ENCODE measurements at regions not wholly inside any gene's neighbourhood (a gene's known extent, or its start where the extent isn't known, plus 50 kb on each side); places are given as distances from the start of the nearest gene placed in this dataset.

DNA sequence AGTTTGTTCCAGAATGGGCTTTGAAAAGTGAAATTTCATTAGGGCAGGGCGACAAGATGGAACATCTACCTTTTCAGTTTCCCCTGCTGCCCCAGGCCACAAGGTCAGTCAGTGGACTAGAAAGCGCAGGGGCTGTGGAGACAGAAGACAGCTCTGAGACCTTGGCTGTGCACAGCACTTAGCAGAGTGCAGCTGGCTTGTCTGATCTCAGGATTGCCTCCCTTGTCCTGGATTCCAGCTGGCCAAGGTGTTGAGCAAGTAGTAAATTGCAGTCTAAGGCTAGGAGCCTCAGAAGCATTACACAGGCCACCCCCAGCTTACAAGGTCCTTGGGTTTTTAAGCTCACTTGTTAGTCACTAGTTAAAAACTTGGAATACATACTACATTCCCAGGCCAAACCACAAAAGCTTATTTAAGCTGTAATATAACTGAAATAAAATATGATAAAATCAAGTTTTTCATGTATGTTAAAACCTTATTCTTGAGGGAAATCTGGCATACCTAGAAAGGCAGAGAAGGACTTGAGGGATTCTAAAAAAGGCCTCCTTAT is 67.3 kb upstream of the NPY start:
- Histone ChIP-seq H3K9me3 (no peaks in the 10 kb centered on the region), H3K4me1 (no peaks in the 10 kb centered on the region), H3K27ac (no peak overlapping the region), H3K4me3 (no peak overlapping the region), H3K27me3 (no peaks in the 10 kb centered on the region), H3K36me3 (no peaks in the 10 kb centered on the region)
- TF ChIP-seq POLR2AphosphoS5 (IDR thresholded peaks at IDR 0.05) (no peak), POLR2A (IDR thresholded peaks at IDR 0.05) (no peak)
- TF ChIP-seq, protein P1, sequence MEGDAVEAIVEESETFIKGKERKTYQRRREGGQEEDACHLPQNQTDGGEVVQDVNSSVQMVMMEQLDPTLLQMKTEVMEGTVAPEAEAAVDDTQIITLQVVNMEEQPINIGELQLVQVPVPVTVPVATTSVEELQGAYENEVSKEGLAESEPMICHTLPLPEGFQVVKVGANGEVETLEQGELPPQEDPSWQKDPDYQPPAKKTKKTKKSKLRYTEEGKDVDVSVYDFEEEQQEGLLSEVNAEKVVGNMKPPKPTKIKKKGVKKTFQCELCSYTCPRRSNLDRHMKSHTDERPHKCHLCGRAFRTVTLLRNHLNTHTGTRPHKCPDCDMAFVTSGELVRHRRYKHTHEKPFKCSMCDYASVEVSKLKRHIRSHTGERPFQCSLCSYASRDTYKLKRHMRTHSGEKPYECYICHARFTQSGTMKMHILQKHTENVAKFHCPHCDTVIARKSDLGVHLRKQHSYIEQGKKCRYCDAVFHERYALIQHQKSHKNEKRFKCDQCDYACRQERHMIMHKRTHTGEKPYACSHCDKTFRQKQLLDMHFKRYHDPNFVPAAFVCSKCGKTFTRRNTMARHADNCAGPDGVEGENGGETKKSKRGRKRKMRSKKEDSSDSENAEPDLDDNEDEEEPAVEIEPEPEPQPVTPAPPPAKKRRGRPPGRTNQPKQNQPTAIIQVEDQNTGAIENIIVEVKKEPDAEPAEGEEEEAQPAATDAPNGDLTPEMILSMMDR (IDR thresholded peaks at IDR 0.05): no peak
- intact Hi-C loops (cut with DNase I; ENCODE audit: low total_unique reads): no loop called here
- DNase-seq (ENCODE audit: low spot score in 2 of 2): no peak

DNA sequence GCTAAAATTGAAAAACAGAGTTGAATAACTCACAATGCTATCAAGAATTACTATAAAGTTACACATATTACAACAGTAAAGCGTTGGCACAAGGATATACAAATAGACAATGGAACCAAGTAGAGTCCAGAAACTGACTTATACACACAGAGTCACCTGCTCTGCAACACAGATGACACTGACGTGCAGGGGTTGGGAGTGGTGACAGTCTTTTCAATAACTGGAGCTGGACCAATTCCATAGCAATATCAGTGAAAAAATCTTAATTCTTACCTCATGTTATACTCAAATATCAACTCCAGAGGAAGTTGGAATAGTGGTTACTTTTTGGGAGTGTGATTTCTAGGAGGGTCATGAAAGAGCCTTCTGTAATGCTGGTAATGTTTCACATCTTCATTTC is 62.5 kb upstream of the NPY start:
- Histone ChIP-seq H3K27me3 (no peaks in the 10 kb centered on the region), H3K4me1 (no peaks in the 10 kb centered on the region), H3K36me3 (no peaks in the 10 kb centered on the region), H3K9me3 (peaks cover 0 to 9% of the 10 kb centered on the region in 2 donors), H3K4me3 (no peak overlapping the region), H3K27ac (no peak overlapping the region)
- no peak for TF ChIP-seq POLR2A (IDR thresholded peaks at IDR 0.05)
- no peak for TF ChIP-seq POLR2AphosphoS5 (IDR thresholded peaks at IDR 0.05)
- TF ChIP-seq, protein P1 (IDR thresholded peaks at IDR 0.05): no peak
- DNase-seq (ENCODE audit: low spot score in 2 of 2): no peak
- intact Hi-C loops (cut with DNase I; ENCODE audit: low total_unique reads): loop anchor here (10.0 kb wide), 1 partner anchor 933 kb away; no protein-coding TSS in a partner anchor

DNA sequence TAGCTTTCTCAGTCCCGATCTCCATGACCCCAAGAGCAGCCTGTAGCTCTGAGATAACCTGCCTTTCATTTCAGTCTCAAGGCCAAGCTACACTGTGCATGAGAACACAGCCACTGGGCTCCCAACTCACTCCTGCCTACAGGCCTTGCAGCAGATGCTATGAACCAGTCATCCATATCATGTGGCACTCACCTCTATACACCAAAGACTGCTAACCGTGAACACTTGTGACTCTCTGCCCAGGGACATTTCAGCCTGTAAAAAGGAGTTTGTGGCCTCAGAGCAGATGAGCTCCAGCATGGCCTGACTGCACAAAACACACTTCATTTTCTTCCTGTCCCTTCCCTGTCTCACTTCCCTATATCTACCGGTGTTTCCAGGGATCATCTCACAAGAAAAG is 56.9 kb upstream of the NPY start:
- Histone ChIP-seq H3K4me1 (no peaks in the 10 kb centered on the region), H3K27ac (no peak overlapping the region), H3K27me3 (no peaks in the 10 kb centered on the region), H3K36me3 (no peaks in the 10 kb centered on the region), H3K4me3 (no peak overlapping the region), H3K9me3 (peaks cover 0 to 9% of the 10 kb centered on the region in 2 donors)
- TF ChIP-seq, protein P1 (IDR thresholded peaks at IDR 0.05): no peak
- no peak for TF ChIP-seq POLR2A (IDR thresholded peaks at IDR 0.05)
- TF ChIP-seq POLR2AphosphoS5 (IDR thresholded peaks at IDR 0.05): no peak
- DNase-seq (ENCODE audit: low spot score in 2 of 2): no peak
- intact Hi-C loops (cut with DNase I; ENCODE audit: low total_unique reads): loop anchor here (10.0 kb wide), 1 partner anchor 928 kb away; no protein-coding TSS in a partner anchor

DNA sequence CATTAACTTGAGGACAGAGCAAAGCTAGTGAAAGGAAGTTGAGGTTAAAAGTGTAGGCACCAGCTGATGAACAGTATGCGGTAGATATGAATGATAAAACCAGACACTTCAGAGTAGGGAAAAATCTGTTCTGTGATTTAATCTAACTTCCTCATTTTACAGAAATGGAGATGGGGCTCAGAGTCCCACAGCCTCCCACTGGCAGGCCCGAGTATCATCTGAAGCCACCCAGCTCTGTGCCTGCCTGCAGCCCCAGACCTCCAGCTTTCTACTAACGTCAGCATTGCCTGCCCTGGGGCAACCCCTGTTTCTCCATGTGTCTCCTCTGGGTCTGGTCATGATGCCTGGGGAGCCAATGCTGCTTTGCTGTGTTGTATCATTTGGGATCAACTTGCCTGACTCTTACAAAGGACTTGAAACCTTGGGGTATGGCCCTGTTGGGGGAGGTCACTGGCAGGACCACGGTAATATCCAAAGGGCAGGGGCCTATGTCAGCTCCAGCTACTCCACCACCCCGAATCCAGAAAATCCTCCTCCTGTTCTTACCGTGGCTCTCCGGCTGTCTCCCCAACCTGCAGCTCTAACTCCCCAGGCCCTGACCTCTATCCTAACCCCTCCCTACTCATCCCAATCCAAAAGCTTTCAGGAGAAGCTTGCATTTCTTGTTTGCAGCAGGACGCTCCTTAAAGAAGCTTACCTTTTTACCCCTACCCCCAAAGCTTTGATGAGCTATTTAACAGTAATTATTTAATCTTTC is 56.2 kb upstream of the NPY start:
- TF ChIP-seq, protein P1 (IDR thresholded peaks at IDR 0.05): no peak
- TF ChIP-seq POLR2A (IDR thresholded peaks at IDR 0.05) (no peak), POLR2AphosphoS5 (IDR thresholded peaks at IDR 0.05) (no peak)
- Histone ChIP-seq H3K27ac (no peak overlapping the region), H3K27me3 (no peaks in the 10 kb centered on the region), H3K9me3 (peaks cover 0 to 9% of the 10 kb centered on the region in 2 donors), H3K4me1 (no peaks in the 10 kb centered on the region), H3K4me3 (no peak overlapping the region), H3K36me3 (no peaks in the 10 kb centered on the region)
- DNase-seq (ENCODE audit: low spot score in 2 of 2): no peak
- intact Hi-C loops (cut with DNase I; ENCODE audit: low total_unique reads): loop anchor here (10.0 kb wide), 1 partner anchor 927 kb away; no protein-coding TSS in a partner anchor
